SK-N-SH (cell line): ENCODE measurements at regions not wholly inside any gene's neighbourhood (a gene's known extent, or its start where the extent isn't known, plus 50 kb on each side); places are given as distances from the start of the nearest gene placed in this dataset.

Source experiments
- CTCF ChIP-seq: fragments of 200-600 bp; sonication (generic); IDR thresholded peaks from 2 replicates; pipeline ENCODE4 v1.6.1; 2017; ENCODE audit warnings: antibody characterized with exemption, mild to moderate bottlenecking, moderate library complexity
- EZH2phosphoT487 ChIP-seq: fragments of 200-600 bp; sonication (generic); IDR thresholded peaks from 2 replicates; pipeline ENCODE4 v1.6.1; 2017; ENCODE audit warnings: low read depth, mixed run types, mild to moderate bottlenecking, antibody characterized with exemption, moderate library complexity, borderline replicate concordance
- GATA2 ChIP-seq: sonication (generic); formaldehyde crosslinking; IDR thresholded peaks from 2 replicates; pipeline ENCODE4 v1.5.0; 2020; ENCODE audit warnings: mild to moderate bottlenecking, missing genetic modification reagents
- MXI1 ChIP-seq: IDR thresholded peaks from 2 replicates; pipeline ENCODE4 v1.6.1; 2012; ENCODE audit warnings: mild to moderate bottlenecking, low read depth, low read length, improper control_type of control experiment
- NRF1 ChIP-seq: IDR thresholded peaks from 2 replicates; pipeline ENCODE4 v1.6.1; 2012; ENCODE audit warnings: low read depth, mild to moderate bottlenecking, low read length
- SIN3A ChIP-seq: IDR thresholded peaks from 2 replicates; pipeline ENCODE4 v1.6.1; 2012; ENCODE audit warnings: low read depth, mild to moderate bottlenecking, low read length, moderate library complexity, borderline replicate concordance
- TAF1 ChIP-seq: IDR thresholded peaks from 2 replicates; pipeline ENCODE4 v1.6.1; 2012; ENCODE audit warnings: low read depth, mild to moderate bottlenecking, low read length, moderate library complexity, borderline replicate concordance
- TCF12 ChIP-seq: IDR thresholded peaks from 2 replicates; pipeline ENCODE4 v1.4.0; 2012
- TEAD4 ChIP-seq: IDR thresholded peaks from 2 replicates; pipeline ENCODE4 v1.4.0; 2012; ENCODE audit warnings: mild to moderate bottlenecking, borderline replicate concordance; ENCODE audit not compliant: insufficient read depth
- TF ChIP-seq, protein P1 (sequence below): IDR thresholded peaks from 2 replicates; pipeline ENCODE4 v1.4.0; 2012; ENCODE audit warnings: low read depth, borderline replicate concordance
- TF ChIP-seq, protein P2 (sequence below): IDR thresholded peaks from 2 replicates; pipeline ENCODE4 v1.6.1; 2012; ENCODE audit warnings: mild to moderate bottlenecking, low read depth, low read length, moderate library complexity

- TF ChIP-seq CTCF (no peak), EZH2phosphoT487 (no peak), SIN3A (no peak), TCF12 (no peak), NRF1 (no peak), TEAD4 (no peak), MXI1 (no peak), TAF1 (no peak), GATA2 (CRISPR knock-in tag) (no peak)
- TF ChIP-seq, protein P1, sequence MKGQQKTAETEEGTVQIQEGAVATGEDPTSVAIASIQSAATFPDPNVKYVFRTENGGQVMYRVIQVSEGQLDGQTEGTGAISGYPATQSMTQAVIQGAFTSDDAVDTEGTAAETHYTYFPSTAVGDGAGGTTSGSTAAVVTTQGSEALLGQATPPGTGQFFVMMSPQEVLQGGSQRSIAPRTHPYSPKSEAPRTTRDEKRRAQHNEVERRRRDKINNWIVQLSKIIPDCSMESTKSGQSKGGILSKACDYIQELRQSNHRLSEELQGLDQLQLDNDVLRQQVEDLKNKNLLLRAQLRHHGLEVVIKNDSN: no peak
- TF ChIP-seq, protein P2, sequence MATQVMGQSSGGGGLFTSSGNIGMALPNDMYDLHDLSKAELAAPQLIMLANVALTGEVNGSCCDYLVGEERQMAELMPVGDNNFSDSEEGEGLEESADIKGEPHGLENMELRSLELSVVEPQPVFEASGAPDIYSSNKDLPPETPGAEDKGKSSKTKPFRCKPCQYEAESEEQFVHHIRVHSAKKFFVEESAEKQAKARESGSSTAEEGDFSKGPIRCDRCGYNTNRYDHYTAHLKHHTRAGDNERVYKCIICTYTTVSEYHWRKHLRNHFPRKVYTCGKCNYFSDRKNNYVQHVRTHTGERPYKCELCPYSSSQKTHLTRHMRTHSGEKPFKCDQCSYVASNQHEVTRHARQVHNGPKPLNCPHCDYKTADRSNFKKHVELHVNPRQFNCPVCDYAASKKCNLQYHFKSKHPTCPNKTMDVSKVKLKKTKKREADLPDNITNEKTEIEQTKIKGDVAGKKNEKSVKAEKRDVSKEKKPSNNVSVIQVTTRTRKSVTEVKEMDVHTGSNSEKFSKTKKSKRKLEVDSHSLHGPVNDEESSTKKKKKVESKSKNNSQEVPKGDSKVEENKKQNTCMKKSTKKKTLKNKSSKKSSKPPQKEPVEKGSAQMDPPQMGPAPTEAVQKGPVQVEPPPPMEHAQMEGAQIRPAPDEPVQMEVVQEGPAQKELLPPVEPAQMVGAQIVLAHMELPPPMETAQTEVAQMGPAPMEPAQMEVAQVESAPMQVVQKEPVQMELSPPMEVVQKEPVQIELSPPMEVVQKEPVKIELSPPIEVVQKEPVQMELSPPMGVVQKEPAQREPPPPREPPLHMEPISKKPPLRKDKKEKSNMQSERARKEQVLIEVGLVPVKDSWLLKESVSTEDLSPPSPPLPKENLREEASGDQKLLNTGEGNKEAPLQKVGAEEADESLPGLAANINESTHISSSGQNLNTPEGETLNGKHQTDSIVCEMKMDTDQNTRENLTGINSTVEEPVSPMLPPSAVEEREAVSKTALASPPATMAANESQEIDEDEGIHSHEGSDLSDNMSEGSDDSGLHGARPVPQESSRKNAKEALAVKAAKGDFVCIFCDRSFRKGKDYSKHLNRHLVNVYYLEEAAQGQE: no peak
Observed at GRCh38 chr19:30626626-30626966, 254.4 kb downstream of the ZNF536 start.
